ENCODE measurements at regions not wholly inside any gene's neighbourhood (a gene's known extent, or its start where the extent isn't known, plus 50 kb on each side); places are given as distances from the start of the nearest gene placed in this dataset.

DNA sequence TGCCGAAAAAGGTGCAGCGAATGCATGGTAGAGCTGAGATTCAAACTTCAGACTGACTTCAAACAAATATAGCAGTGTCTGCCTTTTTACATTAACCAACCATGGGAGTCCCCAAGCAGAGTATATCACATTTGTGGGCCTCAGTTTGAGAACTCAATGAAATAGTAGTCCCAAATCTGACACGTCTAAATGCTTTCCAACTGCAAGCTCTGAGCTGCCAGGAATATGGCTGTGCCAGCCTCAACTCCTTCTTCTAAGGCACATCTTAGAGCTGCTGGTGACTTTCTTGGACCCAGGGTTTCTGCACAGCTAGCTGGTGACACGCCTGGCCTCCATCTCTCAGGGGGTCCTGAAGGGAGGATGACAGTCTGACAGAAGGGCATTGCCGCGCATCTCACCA lies 78.8 kb upstream of the SLC2A1 start:
- TF ChIP-seq POLR2AphosphoS5 (IDR thresholded peaks at IDR 0.05) (no peak), CTCF (IDR thresholded peaks at IDR 0.05) (no peak), POLR2A (IDR thresholded peaks at IDR 0.05) (no peak), EP300 (IDR thresholded peaks at IDR 0.05) (no peak)
